Lower leg skin (tissue), 4 donors: ENCODE measurements at regions not wholly inside any gene's neighbourhood (a gene's known extent, or its start where the extent isn't known, plus 50 kb on each side); places are given as distances from the start of the nearest gene placed in this dataset.

Experiments
- DNase-seq, 2 donors: peaks; one replicate each; pipeline ENCODE4 v3.0.0-alpha.2; 2019; ENCODE audit warnings: low spot score in 2 of 2
- H3K4me3 ChIP-seq: fragments of 200-600 bp; sonication (generic); 2 replicates; pipeline ENCODE4 v1.5.1; 2017; ENCODE audit warnings: mild to moderate bottlenecking, low read depth; ENCODE audit not compliant: poor library complexity, severe bottlenecking
- CTCF ChIP-seq, 3 donors: fragments of 450-650 bp; IDR thresholded peaks; one replicate each; pipeline ENCODE4 v1.5.1; 2016; ENCODE audit warnings: antibody characterized with exemption in 3 of 3, mild to moderate bottlenecking in 3 of 3, moderate library complexity in 2 of 3
- POLR2A ChIP-seq, 2 donors: fragments of 450-650 bp; IDR thresholded peaks; one replicate each; pipeline ENCODE4 v1.6.1; 2016 to 2017; ENCODE audit warnings: antibody characterized with exemption in 2 of 2, mild to moderate bottlenecking in 1 of 2, moderate library complexity in 1 of 2
- WGBS, 2 donors: methylation state at CpG; one replicate each; pipeline ENCODE4 v1.1.5; 2018; 5-methylcytosine and 5-hydroxymethylcytosine counted together
- intact Hi-C: fragments of 100-400 bp; cut with DNase I; formaldehyde crosslinking; loops from one replicate; pipeline ENCODE4 v1.15.0; 2023; ENCODE audit warnings: low total_unique reads

DNA sequence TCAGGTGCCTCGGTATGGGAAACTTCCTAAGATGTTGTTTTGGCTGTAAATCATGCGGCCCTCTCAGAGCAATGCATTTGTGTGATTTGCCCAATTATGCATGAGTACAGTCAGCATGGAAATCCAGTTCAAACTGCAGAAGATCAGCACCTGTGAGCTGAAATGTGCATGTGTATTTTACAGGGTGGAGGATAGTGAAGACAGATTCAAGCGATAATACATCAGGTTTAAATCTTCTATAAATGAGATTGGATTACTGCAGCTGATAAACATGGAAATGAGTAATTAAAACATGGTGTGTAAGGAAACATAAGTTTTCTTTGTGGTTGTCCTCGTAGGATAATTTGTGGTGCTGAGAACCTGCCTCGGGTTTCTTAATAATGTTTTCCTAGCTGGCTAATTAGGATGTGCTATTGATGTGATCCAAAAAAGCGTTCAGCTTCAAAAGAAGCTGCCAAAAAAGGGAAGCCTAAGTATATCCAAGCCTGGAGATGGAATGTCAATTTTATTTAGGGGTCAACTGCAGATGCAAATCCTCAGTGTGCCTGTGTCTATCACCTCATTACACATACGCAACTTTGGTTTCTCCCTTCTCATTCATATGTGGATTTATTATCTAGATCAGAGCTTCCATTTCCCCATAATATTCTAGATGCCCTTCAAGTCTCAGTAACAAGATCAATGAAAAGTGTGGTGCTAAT is 117.1 kb upstream of the CCDC28A start:
- DNase-seq, result no peak
- H3K4me3 ChIP-seq, result no peak overlapping the region
- intact Hi-C loops, result no loop called here
- TF ChIP-seq CTCF (IDR thresholded peaks at IDR 0.05) (no peak), POLR2A (IDR thresholded peaks at IDR 0.05) (no peak)
- WGBS, 2 donors, result 50 to 55% methylated on average over 7 of the region's 7 CpGs

- intact Hi-C loops, result no loop called here
- no peak for DNase-seq
- TF ChIP-seq CTCF (IDR thresholded peaks at IDR 0.05) (no peak), POLR2A (IDR thresholded peaks at IDR 0.05) (no peak)
- H3K4me3 ChIP-seq, result no peak overlapping the region
- WGBS, 2 donors, result 52 to 61% methylated on average over 2 of the region's 2 CpGs
Measured at GRCh38 chr6:138657065-138657425, 116.5 kb upstream of the CCDC28A start.

DNA sequence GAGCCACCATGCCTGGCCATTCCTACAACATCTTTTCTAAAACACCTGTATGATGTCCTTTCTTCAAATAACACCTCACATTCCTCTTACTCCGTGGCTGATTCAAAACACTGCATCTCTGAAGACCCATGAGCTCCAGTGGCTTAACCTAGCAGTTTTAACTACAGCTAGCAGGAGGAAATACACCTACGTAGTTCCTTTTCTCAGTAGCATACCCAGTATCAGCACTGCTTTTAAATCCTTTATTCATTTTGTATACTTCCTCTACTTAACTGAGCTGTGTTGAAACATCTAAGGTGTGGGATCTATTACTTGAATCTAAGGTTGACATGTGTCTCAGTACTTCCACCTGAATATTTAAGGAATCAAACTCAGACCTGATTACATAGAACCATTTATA is 113.6 kb upstream of the CCDC28A start:
- H3K4me3 ChIP-seq, result no peak overlapping the region
- 83% methylated on average over 2 of the region's 2 CpGs for WGBS, 2 donors
- DNase-seq, result no peak
- TF ChIP-seq POLR2A (IDR thresholded peaks at IDR 0.05), result no peak
- TF ChIP-seq CTCF (IDR thresholded peaks at IDR 0.05), result no peak
- intact Hi-C loops, result no loop called here

- no peak overlapping the region for H3K4me3 ChIP-seq
- 41 to 49% methylated on average over 2 of the region's 2 CpGs for WGBS, 2 donors
- intact Hi-C loops, result no loop called here
- DNase-seq, result no peak
- TF ChIP-seq POLR2A (IDR thresholded peaks at IDR 0.05) (no peak), CTCF (IDR thresholded peaks at IDR 0.05) (no peak)
Measured at GRCh38 chr6:138662471-138662870, 111.1 kb upstream of the CCDC28A start.

DNA sequence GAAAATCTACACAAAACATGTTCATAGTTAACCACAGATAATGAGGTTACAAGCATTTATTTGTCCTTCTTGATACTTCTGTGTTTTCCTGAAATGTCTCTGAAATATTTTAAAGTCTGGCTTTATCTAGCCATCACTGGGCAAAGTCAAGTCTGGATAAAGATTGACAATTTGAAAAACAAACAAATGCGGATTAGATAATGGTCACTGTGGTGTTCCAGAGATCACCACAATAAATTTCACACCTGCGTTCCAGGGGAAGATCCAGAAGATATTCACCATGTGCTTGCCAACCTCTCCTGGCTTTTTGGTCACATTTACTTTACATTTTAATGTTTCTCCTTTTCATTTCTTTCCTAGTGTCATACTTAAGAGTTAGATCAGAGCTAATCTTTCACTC is 109.7 kb upstream of the CCDC28A start:
- H3K4me3 ChIP-seq, result no peak overlapping the region
- WGBS, 2 donors, result 71% methylated on average over 2 of the region's 2 CpGs
- intact Hi-C loops, result no loop called here
- TF ChIP-seq POLR2A (IDR thresholded peaks at IDR 0.05), result no peak
- DNase-seq, result no peak

GRCh38 chr6:138664745-138665144 is 108.8 kb upstream of the CCDC28A start:
- WGBS, 2 donors, result 52 to 57% methylated on average over 2 of the region's 2 CpGs
- intact Hi-C loops, result no loop called here
- DNase-seq, result no peak

More at GRCh38 chr6:138664745-138665144, 108.8 kb upstream of the CCDC28A start:
- TF ChIP-seq CTCF (IDR thresholded peaks at IDR 0.05) (no peak), POLR2A (IDR thresholded peaks at IDR 0.05) (no peak)
- no peak overlapping the region for H3K4me3 ChIP-seq
